NCI-H345 treated with DMSO at 0.1 percent for 48 hours (cell line): ENCODE measurements at regions not wholly inside any gene's neighbourhood (a gene's known extent, or its start where the extent isn't known, plus 50 kb on each side); places are given as distances from the start of the nearest gene placed in this dataset.
"Not testable (repeated sequence)": the region's sequence is repeated elsewhere in the genome, so short reads cannot be mapped to it uniquely, and the experiment has no call there.

Experiments used
- DNase-seq: peaks from one replicate; lab custom pipeline; 2025; ENCODE audit not compliant: unreplicated experiment; lab: John Stamatoyannopoulos, UW

DNA sequence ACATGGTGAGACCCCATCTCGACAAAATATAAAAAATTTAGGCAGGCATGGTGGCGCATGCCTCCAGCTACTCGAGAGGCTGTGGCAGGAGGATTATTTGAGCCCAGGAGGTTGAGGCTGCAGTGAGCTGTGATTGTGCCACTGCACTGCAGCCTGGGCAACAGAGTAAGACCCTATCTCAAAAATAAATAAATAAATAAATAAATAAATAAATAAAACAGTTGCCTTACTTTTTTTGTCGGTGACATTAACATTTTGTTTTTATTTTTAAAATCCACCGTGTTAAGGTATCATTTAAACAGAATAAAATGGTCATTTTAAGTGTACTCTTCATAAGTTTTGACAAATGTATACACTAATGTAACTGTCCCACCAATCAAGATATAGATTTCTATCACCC, 57.0 kb downstream of the RASL11A start:
- no peak for DNase-seq

DNA sequence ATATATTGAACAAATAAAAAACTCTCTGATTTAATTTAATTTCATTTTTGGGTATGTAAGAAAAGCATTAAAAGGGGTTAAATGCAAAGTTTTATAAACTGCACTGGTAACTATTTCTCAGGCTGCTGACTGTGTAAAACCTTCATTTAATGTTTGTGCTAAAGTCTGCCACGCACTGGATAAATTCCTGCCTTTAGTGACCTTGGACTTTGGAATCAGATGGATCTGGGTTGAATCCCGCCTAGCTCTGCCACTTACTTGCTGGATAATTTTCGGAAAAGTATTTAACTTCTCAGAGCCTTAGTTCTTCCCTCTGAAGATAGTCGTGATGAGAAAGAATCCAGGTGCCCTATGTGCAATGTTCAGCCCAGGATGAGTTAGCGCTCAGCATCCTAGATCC, 58.6 kb downstream of the RASL11A start:
- DNase-seq, result no peak

DNA sequence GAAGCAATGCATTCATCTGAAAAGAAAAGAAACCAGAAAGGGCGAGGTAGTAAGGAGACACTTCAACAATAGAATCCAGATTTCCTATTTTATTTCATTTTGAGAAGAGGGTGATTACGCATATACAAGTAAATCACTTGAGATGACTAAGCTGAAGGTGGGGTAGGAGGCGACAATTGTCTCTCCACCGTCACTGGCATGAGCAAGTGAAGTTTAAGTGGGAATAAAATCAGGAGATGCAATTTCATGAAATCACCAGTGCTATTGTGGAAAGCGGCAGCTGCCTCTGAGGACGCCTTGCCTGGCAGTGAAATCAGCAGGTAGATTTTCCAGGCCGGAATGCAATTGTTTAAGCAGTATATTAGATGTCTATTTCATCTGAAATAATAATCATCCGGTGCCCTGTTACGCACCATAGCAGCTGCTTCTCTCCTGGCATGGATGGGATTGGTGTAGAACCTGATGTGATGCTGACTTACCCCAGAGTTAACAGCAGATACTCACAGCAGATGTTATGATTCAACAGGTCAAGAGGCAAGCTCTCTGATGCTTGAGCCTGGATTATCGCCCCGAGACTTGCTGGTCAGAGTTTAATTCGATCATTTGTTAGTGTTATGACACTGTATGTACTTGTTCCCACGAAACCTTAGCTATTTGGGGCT, 64.3 kb downstream of the RASL11A start:
- no peak for DNase-seq

DNA sequence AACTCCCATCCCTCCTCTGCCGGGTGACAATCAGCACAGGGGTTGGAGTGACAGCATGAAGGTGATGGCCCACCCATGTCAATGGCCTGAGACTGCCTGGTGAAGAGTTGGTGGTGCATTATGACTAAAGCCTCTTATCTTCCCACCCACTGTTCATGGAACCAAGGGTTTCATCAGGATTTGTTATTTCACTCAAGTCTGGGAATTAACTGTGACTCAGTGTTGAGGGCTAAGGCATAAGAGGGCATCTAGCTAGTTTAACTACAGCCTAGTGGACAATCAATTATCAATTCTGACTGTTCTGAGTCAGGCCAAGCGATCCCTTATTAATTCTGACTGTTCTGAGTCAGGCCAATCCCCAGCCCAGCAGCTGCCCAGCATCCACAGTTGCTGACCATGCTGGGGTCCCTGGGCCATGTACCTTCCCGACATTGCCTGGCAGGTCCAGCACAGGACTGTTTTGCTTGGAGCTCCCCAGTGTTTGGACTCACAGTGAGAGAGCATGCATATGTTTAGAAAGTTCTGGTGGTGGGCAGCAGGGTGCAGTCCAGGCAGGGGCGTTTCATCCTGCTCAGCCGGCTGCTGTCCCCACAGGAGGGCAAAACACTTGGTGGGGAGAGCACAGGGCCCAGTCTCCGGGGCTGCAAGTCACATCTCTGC, 65.5 kb downstream of the RASL11A start:
- no peak for DNase-seq

DNA sequence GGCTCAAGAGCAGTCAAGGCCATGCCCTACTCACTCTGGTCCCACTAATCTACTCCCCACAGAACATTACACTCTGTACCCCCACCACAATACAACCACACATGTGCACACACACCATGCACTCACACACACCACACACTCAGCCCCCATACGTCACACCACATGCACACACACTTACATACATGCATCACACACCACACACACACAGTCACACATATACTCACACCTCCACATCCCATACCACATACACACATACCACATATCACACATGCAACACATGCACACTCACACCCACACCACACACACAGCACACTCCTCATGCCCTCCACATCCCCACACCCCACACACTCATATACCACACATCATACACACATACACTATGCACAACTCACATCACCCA, 67.6 kb downstream of the RASL11A start:
- DNase-seq, result no peak

DNA sequence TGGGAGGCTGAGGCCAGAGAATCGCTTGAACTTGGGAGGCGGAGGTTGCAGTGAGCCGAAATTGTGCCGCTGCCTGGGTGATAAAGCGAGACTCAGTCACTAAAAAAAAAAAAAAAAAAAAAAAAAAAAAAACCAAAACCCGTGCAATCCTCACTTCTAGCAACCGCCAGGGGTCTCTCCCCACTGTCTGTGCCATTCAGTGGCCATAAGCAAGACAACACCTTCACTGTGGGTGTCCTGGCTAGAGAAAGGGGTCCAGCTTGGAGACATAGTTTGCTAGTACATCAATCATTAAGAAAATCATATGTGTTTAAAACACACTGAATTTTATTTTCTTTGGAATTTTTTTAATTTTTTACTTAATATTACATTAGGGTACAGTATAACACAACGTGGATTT, 68.2 kb downstream of the RASL11A start:
- no peak for DNase-seq

DNA sequence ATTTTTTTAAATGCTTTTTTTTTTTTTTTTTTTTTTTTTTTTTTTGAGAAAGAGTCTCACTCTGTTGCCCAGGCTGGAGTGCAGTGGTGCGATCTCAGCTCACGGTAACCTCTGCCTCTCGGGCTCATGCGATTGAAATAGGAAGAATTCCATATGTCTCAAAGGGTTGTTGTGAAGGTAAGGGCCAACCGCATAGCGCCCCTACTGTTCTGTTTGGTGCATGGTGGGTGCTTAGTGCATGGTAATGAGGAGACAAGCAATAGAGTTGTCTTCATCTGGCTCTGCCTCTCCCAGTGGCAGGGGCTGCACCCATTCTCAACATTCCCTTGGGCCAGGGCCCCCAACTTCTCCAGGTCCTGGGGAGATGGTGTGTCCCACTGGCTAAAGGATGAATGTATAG, 68.7 kb downstream of the RASL11A start:
- DNase-seq, result no peak

DNA sequence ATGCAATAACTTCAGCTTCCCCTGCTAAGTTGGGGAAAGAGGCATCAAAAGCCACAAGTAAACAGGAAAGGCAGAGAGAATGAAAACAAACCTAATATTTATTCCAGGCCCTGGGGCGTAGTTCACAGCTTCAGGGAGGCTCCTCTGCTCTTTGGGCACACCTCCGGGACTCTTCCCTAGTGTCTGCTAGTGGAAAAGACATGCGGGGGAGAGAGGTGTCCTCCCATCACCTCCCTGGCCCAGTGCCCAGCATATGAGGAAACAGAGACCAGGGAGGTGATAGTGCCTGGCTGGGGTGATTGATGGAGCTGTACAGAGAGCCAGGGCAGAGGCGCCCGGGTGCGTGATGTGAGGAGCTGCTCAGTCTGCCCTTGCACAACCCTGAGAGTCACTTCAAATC, 71.0 kb downstream of the RASL11A start:
- DNase-seq, result no peak

DNA sequence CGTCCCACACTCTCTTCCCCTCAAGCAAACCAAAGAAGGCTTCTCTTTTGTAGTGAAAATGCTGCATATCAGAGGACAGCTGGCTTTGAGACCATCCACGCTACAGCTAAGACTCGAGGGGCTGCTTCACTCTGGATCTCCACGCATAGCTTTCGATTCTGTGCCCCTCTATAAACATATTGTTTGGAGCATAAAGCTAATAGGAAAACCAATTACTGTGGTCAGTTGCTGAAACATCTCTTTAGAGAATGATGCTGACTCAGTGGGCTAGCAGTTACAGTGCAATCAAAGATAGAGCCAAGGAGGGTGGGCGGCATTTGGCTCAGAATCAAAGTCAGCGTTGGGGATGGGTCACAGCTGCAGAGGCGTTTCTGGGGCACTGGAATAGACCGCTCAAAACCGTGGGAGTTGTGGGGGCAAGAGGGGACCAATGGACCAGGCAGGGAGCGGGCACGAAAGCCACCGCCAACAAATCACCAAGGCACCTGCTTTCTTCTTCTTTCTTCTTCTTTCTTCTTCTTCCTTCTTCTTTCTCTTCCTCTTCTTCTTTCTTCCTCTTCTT, 76.7 kb downstream of the RASL11A start:
- DNase-seq, result no peak

DNA sequence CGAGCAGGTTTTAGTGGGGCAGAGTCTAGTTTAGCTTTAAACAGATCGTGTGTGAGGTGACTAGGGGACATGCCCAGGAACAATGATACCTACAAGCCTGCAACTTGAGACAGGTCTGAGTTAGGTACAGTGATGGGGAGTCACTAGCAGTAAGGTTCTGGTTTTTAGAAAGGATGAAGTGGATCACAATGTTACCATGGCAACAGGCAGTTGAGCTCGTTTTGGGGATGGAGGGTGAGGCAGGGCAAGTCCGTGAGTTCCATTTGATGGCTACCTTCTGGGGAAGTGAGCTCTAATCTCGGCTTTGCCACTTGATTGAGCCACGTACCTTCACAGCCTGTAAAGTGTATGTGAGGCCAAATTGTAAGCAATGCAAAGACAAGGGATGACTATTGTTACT, 76.0 kb upstream of the GTF3A start:
- no peak for DNase-seq

DNA sequence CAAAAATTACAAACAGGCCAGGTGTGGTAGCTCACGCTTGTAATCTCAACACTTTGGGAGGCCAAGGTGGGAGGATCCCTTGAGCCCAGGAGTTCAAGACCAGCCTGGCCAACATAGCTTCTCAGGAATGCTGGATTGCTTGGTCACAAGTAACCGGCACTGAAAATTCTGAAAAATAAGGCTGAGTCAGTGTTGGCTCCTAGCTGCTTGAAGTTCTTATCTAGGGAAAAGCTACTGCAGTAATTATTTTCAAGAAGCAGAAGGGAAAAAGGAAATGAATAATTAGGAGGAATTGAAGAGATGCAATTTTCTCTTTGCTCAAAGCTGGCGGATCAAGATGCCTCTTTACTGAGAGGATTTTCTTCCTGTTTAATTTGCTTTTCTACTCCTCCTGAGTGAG, 75.0 kb upstream of the GTF3A start:
- no peak for DNase-seq

DNA sequence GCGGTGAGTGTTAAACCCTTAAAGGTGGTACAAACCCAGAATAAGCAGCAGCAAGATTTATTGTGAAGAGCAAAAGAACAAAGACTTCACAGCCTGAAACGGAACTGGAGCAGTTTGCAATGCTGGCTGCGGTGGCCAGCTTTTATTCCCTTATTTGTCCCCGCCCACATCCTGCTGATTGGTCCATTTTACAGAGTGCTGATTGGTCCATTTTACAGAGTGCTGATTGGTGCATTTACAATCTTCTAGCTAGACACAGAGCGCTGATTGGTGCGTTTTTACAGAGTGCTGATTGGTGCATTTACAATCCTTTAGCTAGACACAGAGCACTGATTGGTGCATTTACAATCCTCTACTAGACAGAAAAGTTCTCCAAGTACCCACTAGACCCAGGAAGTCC, 73.6 kb upstream of the GTF3A start:
- not testable (repeated sequence) for DNase-seq

DNA sequence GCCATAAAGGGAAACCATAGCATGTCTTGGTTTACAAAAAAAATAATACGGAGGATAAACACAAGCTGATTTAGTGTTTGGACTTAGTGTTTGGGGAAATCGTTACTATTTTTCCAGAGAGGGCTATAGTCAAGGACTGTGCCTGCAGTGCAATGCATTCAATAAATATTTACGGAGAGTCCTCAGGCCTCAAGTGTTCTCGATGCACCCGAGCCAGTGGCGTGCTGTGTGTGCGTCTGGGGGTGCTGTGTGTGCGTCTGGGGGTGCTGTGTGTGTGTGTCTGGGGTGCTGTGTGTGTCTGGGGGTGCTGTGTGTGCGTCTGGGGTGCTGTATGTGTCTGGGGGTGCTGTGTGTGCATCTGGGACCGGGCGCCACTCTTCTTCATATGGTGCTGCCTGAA, 71.7 kb upstream of the GTF3A start:
- DNase-seq, result no peak

DNA sequence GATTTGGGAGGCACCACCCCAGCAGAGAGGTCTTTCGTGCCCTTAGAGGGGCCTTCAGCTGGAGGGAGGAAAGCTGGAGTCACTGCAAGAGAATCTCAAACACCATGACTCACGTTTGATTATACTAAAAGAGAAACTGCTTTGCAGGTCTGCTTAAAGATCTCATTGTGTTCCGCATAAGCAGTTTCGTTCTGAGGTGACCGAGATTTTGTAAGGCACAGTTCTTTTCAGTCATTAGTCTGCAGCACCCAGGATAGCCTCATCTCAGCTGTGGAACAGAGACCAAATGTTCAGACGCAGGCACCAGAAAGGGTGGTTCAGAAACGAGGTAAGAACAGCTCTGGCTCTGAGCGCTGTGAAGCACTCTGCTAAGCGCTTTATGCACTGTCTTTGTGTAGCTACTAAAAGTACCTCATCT, 71.2 kb upstream of the GTF3A start:
- DNase-seq, result no peak

DNA sequence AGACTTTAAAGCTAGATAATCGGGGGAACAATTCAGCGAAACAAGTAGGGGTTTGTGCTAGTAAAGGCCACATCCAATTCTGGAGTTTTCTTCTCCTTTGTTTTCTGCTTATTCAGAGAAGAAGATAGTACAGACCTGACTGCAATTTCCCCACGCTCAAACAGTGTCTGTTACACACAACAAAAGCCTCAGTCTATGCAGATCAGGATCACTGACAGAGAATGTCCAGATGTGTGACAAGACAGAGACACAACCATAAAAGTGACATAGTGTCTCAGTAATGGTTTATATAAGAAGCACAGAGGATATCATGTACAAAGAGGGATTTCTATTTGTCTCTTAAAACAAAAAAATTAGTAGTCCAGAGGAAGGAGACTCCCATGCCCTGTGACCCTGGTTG, 70.7 kb upstream of the GTF3A start:
- DNase-seq, result no peak

DNA sequence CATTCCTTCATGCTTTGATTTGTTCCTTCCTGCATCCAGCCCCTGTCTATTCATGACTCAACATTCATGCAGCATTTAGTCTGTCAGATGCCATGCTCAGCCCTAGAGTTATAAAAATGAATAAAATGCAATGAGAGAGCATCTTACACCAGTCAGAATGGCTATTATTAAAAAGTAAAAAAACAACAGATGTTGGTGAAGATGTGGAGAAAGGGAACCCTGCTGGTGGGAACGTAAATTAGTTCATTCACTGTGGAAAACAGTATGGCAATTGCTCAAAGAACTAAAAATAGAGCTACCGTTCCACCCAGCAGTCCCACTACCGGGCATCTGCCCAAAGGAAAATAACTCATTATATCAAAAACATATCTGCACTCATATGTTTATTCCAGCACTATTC, 70.0 kb upstream of the GTF3A start:
- no peak for DNase-seq

DNA sequence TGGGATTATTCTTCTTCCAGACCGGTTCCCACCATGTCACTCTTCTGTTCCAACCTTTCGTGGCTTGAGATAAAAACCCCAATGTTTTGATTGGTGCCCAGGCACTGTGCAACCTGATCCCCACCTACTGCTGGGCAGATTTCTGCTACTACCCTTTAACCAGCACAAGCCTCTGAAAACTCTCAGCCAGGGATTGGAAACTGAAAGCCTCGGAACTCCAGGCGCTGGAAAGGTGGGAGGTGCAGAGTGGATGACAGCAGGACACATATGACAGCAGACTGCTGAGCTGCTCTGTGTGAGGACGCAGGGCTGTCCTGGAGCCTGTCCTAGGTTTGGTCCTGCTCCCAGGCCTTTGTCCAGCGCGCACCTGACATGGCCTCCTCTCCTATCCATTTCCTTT, 68.5 kb upstream of the GTF3A start:
- DNase-seq, result no peak

DNA sequence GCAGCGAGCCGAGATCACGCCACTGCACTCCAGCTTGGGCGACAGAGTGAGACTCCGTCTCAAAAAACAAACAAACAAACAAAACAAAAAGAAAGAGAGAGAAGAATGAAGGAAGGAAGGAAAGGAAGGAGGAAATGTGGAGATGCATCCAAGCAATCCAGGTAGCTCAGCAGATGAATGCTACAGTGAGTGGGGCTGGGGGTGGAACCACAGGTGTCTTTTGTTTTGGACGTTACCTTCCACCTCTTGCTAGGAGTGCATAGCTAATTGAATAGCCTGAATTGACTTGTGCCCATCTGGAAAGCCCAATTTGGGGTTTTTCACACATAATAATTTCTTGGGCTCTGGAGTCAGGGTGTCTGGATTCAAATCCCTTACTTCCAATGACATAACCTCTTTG, 66.0 kb upstream of the GTF3A start:
- DNase-seq, result no peak

DNA sequence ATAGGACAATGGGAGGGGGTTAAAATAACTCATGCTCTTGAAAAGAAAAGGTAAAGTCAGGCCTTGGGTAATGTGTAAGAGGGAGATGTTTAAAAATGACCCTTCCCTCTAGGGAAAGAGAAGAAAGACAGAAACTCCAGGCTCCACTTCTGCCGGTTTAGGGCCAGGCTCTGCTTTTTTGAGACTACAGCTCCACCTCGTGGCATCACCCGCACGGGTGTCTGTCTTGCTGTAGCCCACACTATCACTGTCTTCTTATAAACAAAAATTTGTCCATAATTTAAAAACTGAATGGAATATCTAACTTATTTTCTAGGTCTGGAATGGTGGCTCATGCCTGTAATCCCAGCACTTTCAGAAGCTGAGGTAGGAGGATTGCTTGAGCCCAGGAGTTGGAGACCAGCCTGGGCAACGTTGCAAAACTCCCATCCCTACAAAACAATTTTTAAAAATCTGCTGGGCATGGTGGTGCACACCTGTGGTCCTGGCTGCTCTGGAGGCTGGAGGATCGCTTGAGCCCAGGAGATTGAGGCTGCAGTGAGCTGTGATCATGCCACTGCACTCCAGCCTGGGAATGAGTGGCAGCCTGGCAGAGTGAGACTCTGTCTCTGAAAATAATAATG, 65.1 kb upstream of the GTF3A start:
- DNase-seq, result peak; percentile 15

DNA sequence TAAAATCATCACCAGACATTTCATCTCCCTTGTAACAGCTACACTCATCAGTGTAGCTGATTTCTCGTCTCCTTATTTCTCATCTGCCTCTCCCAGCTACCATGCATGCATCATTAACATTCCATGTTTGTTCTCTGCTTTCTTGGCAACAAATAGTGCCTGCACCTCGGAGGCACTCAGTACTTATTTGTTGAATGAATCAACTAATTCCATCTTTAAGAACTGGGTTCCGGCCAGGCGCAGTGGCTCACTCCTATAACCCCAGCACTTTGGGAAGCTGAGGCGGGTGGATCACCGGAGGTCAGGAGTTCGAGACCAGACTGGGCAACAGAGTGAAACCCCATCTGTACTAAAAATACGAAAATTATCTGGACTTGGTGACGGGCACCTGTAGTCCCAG, 63.9 kb upstream of the GTF3A start:
- DNase-seq, result no peak

DNA sequence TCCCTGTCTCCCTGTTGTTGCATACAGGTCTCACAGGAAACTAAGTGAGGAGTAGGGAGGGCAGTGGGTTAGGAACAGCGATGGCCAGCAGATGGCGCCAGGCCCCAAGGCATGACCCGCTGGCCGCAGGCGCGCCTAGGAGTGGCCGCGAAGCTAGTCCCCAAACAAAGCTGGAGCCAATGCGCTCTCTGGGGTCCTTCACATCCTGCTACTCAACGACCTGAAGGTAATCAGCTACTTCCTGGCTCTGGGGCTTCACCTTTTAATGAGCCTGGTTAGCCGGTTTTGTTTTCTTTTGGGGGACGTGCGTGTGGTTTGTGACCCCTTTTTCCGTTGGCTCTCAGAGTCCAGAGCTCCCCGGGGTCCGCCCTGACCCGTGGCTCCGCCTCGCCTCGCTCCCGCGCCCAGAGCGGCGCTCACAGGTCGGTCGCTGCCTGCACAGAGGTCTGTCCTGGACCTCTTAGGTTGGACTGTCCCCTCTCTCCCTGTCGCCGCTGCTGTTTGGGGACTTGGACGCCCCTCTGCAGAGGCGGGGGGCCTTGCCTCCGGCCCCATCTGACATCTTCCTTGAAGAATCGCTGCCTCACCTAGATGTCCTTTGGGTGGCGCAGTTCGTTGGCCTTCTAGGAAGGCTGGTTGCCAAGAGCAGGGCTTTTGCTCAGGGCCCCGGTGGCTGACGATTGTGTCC, 62.2 kb upstream of the GTF3A start:
- DNase-seq, result peak; percentile 67

DNA sequence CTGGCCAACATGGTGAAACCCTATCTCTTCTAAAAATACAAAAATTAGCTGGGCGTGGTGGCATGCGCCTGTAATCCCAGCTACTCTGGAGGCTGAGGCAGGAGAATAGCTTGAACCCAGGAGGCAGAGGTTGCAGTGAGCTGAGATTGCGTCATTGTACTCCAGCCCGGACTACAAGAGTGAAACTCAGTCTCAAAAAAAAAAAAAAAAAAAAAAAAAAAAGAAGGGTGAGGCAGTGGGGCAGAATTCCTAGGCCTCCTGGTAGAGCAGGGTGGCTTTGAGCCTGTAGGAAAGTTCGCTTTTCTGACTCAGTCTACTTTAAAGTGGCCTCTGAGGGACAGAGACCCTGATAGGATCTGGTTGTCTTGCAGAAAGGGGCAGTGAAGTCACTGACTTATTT, 60.8 kb upstream of the GTF3A start:
- not testable (repeated sequence) for DNase-seq
